Mesothelial cell of epicardium (in vitro differentiated cells): ENCODE measurements at regions not wholly inside any gene's neighbourhood (a gene's known extent, or its start where the extent isn't known, plus 50 kb on each side); places are given as distances from the start of the nearest gene placed in this dataset.

Experiments used
- DNase-seq, 2 experiments: peaks; one replicate each; pipeline ENCODE4 v3.0.0; 2021; ENCODE audit warnings: low spot score in 2 of 2; ENCODE audit not compliant: unreplicated experiment in 2 of 2
- H3K27ac Mint-ChIP-seq: 2 replicates; pipeline ENCODE4 v1.8.0; 2021; ENCODE audit warnings: mixed read lengths
- H3K27me3 Mint-ChIP-seq: 2 replicates; pipeline ENCODE4 v1.8.0; 2021; ENCODE audit warnings: low read depth, mixed read lengths
- H3K36me3 Mint-ChIP-seq: 2 replicates; pipeline ENCODE4 v1.8.0; 2021; ENCODE audit warnings: mixed read lengths
- H3K4me1 Mint-ChIP-seq: 2 replicates; pipeline ENCODE4 v1.8.0; 2021; ENCODE audit warnings: mixed read lengths
- H3K4me3 Mint-ChIP-seq: 2 replicates; pipeline ENCODE4 v1.8.0; 2021; ENCODE audit warnings: mild to moderate bottlenecking, moderate library complexity, mixed read lengths
- H3K9me3 Mint-ChIP-seq: 2 replicates; pipeline ENCODE4 v1.8.0; 2021; ENCODE audit warnings: mixed read lengths
- TF ChIP-seq, protein P1 (sequence below): fragments of 200-600 bp; sonication (generic); IDR thresholded peaks from one replicate; pipeline ENCODE4 v1.5.0; 2021; ENCODE audit warnings: antibody characterized with exemption; ENCODE audit not compliant: unreplicated experiment

- H3K27me3 Mint-ChIP-seq, result no peaks in the 10 kb centered on the region
- peaks cover 4% of the 10 kb centered on the region for H3K9me3 Mint-ChIP-seq
- no peaks in the 10 kb centered on the region for H3K4me1 Mint-ChIP-seq
- H3K36me3 Mint-ChIP-seq, result no peaks in the 10 kb centered on the region
- no peak overlapping the region for H3K4me3 Mint-ChIP-seq
- TF ChIP-seq, protein P1, sequence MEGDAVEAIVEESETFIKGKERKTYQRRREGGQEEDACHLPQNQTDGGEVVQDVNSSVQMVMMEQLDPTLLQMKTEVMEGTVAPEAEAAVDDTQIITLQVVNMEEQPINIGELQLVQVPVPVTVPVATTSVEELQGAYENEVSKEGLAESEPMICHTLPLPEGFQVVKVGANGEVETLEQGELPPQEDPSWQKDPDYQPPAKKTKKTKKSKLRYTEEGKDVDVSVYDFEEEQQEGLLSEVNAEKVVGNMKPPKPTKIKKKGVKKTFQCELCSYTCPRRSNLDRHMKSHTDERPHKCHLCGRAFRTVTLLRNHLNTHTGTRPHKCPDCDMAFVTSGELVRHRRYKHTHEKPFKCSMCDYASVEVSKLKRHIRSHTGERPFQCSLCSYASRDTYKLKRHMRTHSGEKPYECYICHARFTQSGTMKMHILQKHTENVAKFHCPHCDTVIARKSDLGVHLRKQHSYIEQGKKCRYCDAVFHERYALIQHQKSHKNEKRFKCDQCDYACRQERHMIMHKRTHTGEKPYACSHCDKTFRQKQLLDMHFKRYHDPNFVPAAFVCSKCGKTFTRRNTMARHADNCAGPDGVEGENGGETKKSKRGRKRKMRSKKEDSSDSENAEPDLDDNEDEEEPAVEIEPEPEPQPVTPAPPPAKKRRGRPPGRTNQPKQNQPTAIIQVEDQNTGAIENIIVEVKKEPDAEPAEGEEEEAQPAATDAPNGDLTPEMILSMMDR, result no peak
- no peak overlapping the region for H3K27ac Mint-ChIP-seq
- no peak for DNase-seq
These were observed 810.6 kb upstream of the NR2F2 start for GRCh38 chr15:95519887-95520286.

- Mint-ChIP-seq H3K27me3 (no peaks in the 10 kb centered on the region), H3K36me3 (no peaks in the 10 kb centered on the region), H3K27ac (no peak overlapping the region), H3K4me3 (no peak overlapping the region), H3K4me1 (no peaks in the 10 kb centered on the region), H3K9me3 (peaks cover 4% of the 10 kb centered on the region)
- DNase-seq, result no peak
- TF ChIP-seq, protein P1, result no peak
These were observed 810.0 kb upstream of the NR2F2 start for GRCh38 chr15:95520511-95520910.

GRCh38 chr15:95520922-95521321 is 809.6 kb upstream of the NR2F2 start:
- TF ChIP-seq, protein P1, result no peak
- H3K9me3 Mint-ChIP-seq, result peaks cover 5% of the 10 kb centered on the region
- H3K27ac Mint-ChIP-seq, result no peak overlapping the region
- H3K27me3 Mint-ChIP-seq, result no peaks in the 10 kb centered on the region
- H3K36me3 Mint-ChIP-seq, result no peaks in the 10 kb centered on the region
- H3K4me1 Mint-ChIP-seq, result no peaks in the 10 kb centered on the region
- DNase-seq, result no peak
- no peak overlapping the region for H3K4me3 Mint-ChIP-seq

- TF ChIP-seq, protein P1, result no peak
- Mint-ChIP-seq H3K4me1 (no peaks in the 10 kb centered on the region), H3K27ac (no peak overlapping the region), H3K27me3 (no peaks in the 10 kb centered on the region), H3K9me3 (peaks cover 16% of the 10 kb centered on the region), H3K36me3 (no peaks in the 10 kb centered on the region), H3K4me3 (no peak overlapping the region)
- no peak for DNase-seq
These were observed 808.0 kb upstream of the NR2F2 start for GRCh38 chr15:95522533-95522932.

DNA sequence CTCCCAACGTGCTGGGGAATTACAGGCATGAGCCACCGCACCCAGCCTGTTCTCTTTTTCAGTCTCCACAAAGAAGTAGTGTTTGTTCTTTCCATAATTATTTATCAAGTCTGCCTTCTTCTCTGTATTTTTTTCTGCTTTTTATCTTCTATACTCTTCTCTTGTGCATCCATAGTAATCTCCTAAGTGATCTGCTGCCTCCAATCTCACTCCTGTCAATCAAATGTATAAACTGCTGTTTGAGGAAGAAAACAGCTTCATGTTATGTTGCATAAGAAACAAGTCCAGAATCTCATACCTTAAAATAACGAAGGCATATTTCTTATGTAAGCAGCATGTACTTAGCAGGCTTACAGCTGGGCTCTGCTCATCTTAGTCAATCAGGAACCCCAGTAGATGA is 801.6 kb upstream of the NR2F2 start:
- H3K27me3 Mint-ChIP-seq, result no peaks in the 10 kb centered on the region
- peaks cover 16% of the 10 kb centered on the region for H3K9me3 Mint-ChIP-seq
- TF ChIP-seq, protein P1, result no peak
- H3K36me3 Mint-ChIP-seq, result no peaks in the 10 kb centered on the region
- H3K4me3 Mint-ChIP-seq, result no peak overlapping the region
- H3K27ac Mint-ChIP-seq, result no peak overlapping the region
- no peak for DNase-seq
- H3K4me1 Mint-ChIP-seq, result peaks cover 14% of the 10 kb centered on the region

GRCh38 chr15:95536638-95537037 is 793.9 kb upstream of the NR2F2 start:
- H3K27me3 Mint-ChIP-seq, result no peaks in the 10 kb centered on the region
- no peaks in the 10 kb centered on the region for H3K9me3 Mint-ChIP-seq
- no peak for DNase-seq
- no peak overlapping the region for H3K27ac Mint-ChIP-seq
- no peaks in the 10 kb centered on the region for H3K36me3 Mint-ChIP-seq
- peaks cover 18% of the 10 kb centered on the region for H3K4me1 Mint-ChIP-seq
- H3K4me3 Mint-ChIP-seq, result no peak overlapping the region
- TF ChIP-seq, protein P1, result no peak
